PC-3 (cell line): ENCODE measurements at regions not wholly inside any gene's neighbourhood (a gene's known extent, or its start where the extent isn't known, plus 50 kb on each side); places are given as distances from the start of the nearest gene placed in this dataset.

ENCODE experiments used
- ATAC-seq: fragments of 200-7000 bp; cut with Tn5 transposase; 2 replicates; pipeline ENCODE4 v1.9.1; 2020; ENCODE audit warnings: mild to moderate bottlenecking, moderate library complexity
- BruUV-seq: library from RNA; stranded (reverse); fragments of 400-500 nt; replicated peaks from 2 replicates; lab custom pipeline; 2021; lab: Mats Ljungman, UMichigan
- CTCF ChIA-PET: fragments of 300-600 bp; sonication (Branson Sonifier 250); formaldehyde crosslinking; loops from one replicate; lab custom pipeline; 2022; ENCODE audit warnings: antibody characterized with exemption; lab: Charles Lee
- POLR2A ChIA-PET: fragments of 300-600 bp; sonication (Branson Sonifier 250); formaldehyde crosslinking; loops from one replicate; lab custom pipeline; 2022; ENCODE audit warnings: antibody characterized with exemption; ENCODE audit not compliant: unreplicated experiment; lab: Charles Lee
- DNase-seq: peaks from one replicate; pipeline ENCODE4 v3.0.0-alpha.2; 2015
- H2AFZ ChIP-seq: fragments of 300-600 bp; sonication (generic); 2 replicates; pipeline ENCODE4 v1.6.0; 2016; ENCODE audit warnings: antibody characterized with exemption, low read length
- H3F3A ChIP-seq: fragments of 300-600 bp; sonication (generic); one replicate; pipeline ENCODE4 v1.6.0; 2017; ENCODE audit warnings: antibody characterized with exemption, low read length, control low read depth, mild to moderate bottlenecking; ENCODE audit not compliant: unreplicated experiment
- H3K27ac ChIP-seq: fragments of 300-600 bp; sonication (generic); 2 replicates; pipeline ENCODE4 v1.5.1; 2016; ENCODE audit warnings: mild to moderate bottlenecking, low read length
- H3K27me3 ChIP-seq: fragments of 300-600 bp; sonication (generic); 2 replicates; pipeline ENCODE4 v1.6.1; 2016; ENCODE audit warnings: low read length, mixed read lengths
- H3K36me3 ChIP-seq: fragments of 300-600 bp; sonication (generic); 2 replicates; pipeline ENCODE4 v1.6.1; 2016; ENCODE audit warnings: low read depth, mixed run types, low read length, mixed read lengths
- H3K4me1 ChIP-seq: fragments of 300-600 bp; sonication (generic); 2 replicates; pipeline ENCODE4 v1.5.1; 2016; ENCODE audit warnings: low read length; ENCODE audit not compliant: insufficient read depth
- H3K4me2 ChIP-seq: fragments of 300-600 bp; sonication (generic); 2 replicates; pipeline ENCODE4 v1.6.0; 2016; ENCODE audit warnings: low read length
- H3K4me3 ChIP-seq: fragments of 300-600 bp; sonication (generic); 2 replicates; pipeline ENCODE4 v1.5.1; 2016; ENCODE audit warnings: mild to moderate bottlenecking, low read length, mixed read lengths
- H3K79me2 ChIP-seq: fragments of 300-600 bp; sonication (generic); 2 replicates; pipeline ENCODE4 v1.6.1; 2017; ENCODE audit warnings: low read length, mixed read lengths
- H3K9ac ChIP-seq: fragments of 300-600 bp; sonication (generic); 2 replicates; pipeline ENCODE4 v1.6.0; 2016; ENCODE audit warnings: mild to moderate bottlenecking, low read length
- H3K9me2 ChIP-seq: fragments of 300-600 bp; sonication (generic); replicated peaks from 2 replicates; pipeline ENCODE4 v1.6.1; 2016; ENCODE audit warnings: mixed run types, low read length, mixed read lengths
- H3K9me3 ChIP-seq: fragments of 300-600 bp; sonication (generic); 2 replicates; pipeline ENCODE4 v1.6.1; 2016; ENCODE audit warnings: low read length, mixed read lengths
- H4K20me1 ChIP-seq: fragments of 300-600 bp; sonication (generic); 2 replicates; pipeline ENCODE4 v1.6.1; 2016; ENCODE audit warnings: low read length, mixed read lengths
- CTCF ChIP-seq: fragments of 300-600 bp; sonication (generic); conservative IDR thresholded peaks from 2 replicates; pipeline ENCODE4 v1.5.1; 2017; ENCODE audit warnings: antibody characterized with exemption, low read depth, mild to moderate bottlenecking, low read length
- EZH2 ChIP-seq: fragments of 300-600 bp; sonication (generic); IDR thresholded peaks from one replicate; pipeline ENCODE4 v1.6.1; 2017; ENCODE audit warnings: antibody characterized with exemption, mild to moderate bottlenecking, low read length; ENCODE audit not compliant: unreplicated experiment
- EZH2phosphoT487 ChIP-seq: fragments of 300-600 bp; sonication (generic); IDR thresholded peaks from 2 replicates; pipeline ENCODE4 v1.6.1; 2018; ENCODE audit warnings: mild to moderate bottlenecking, antibody characterized with exemption, low read length, borderline replicate concordance
- intact Hi-C: fragments of 100-400 bp; cut with micrococcal nuclease; formaldehyde crosslinking; loops from 2 replicates; pipeline ENCODE4 v1.9.0; 2023

GRCh38 chr7:8314566-8314965, 52.6 kb upstream of the ICA1 start:
- Histone ChIP-seq H3K27ac (no peak overlapping the region), H3K9ac (no peak overlapping the region), H3K9me2 (no peaks in the 10 kb centered on the region), H3K4me1 (no peaks in the 10 kb centered on the region), H3K27me3 (no peaks in the 10 kb centered on the region; the same call in 1 of the 2 replicates), H3K4me3 (no peak overlapping the region), H3K79me2 (no peaks in the 10 kb centered on the region), H2AFZ (no peak overlapping the region), H3F3A (no peaks in the 10 kb centered on the region), H4K20me1 (no peaks in the 10 kb centered on the region), H3K9me3 (no peaks in the 10 kb centered on the region), H3K4me2 (no peak overlapping the region), H3K36me3 (no peaks in the 10 kb centered on the region)
- ATAC-seq = no peak
- intact Hi-C loops = no loop called here
- TF ChIP-seq EZH2phosphoT487 = no peak
- TF ChIP-seq CTCF = no peak
- TF ChIP-seq EZH2 = no peak
- no TSS peak for BruUV-seq
- DNase-seq = no peak
- ChIA-PET POLR2A (no interaction called here), CTCF (no interaction called here)

- H3K4me3 ChIP-seq = no peak overlapping the region
- H3K27ac ChIP-seq = no peak overlapping the region
- H3K9me2 ChIP-seq = no peaks in the 10 kb centered on the region
- POLR2A ChIA-PET = no interaction called here
- H3K79me2 ChIP-seq = no peaks in the 10 kb centered on the region
- H3K27me3 ChIP-seq = no peaks in the 10 kb centered on the region
- no peaks in the 10 kb centered on the region for H3K36me3 ChIP-seq
- no peak overlapping the region for H3K4me2 ChIP-seq
- no peaks in the 10 kb centered on the region for H4K20me1 ChIP-seq
- BruUV-seq = no TSS peak
- no peak for ATAC-seq
- CTCF ChIA-PET = no interaction called here
- intact Hi-C loops = no loop called here
- no peak overlapping the region for H3K9ac ChIP-seq
- H3K4me1 ChIP-seq = no peaks in the 10 kb centered on the region
- DNase-seq = no peak
- no peak for TF ChIP-seq EZH2
- TF ChIP-seq EZH2phosphoT487 = no peak
- no peak for TF ChIP-seq CTCF
- no peaks in the 10 kb centered on the region for H3K9me3 ChIP-seq
- H3F3A ChIP-seq = no peaks in the 10 kb centered on the region
- no peak overlapping the region for H2AFZ ChIP-seq
Measured at GRCh38 chr7:8319115-8319514, 57.1 kb upstream of the ICA1 start.

GRCh38 chr7:8320174-8320573, 58.2 kb upstream of the ICA1 start:
- Histone ChIP-seq H2AFZ (no peak overlapping the region), H3K27me3 (no peaks in the 10 kb centered on the region), H3K36me3 (no peaks in the 10 kb centered on the region), H3K4me2 (no peak overlapping the region), H3K9me3 (no peaks in the 10 kb centered on the region), H3K9ac (no peak overlapping the region), H3F3A (no peaks in the 10 kb centered on the region), H3K9me2 (no peaks in the 10 kb centered on the region), H3K4me3 (no peak overlapping the region), H3K79me2 (no peaks in the 10 kb centered on the region), H3K27ac (no peak overlapping the region), H3K4me1 (no peaks in the 10 kb centered on the region), H4K20me1 (no peaks in the 10 kb centered on the region)
- no peak for DNase-seq
- no TSS peak for BruUV-seq
- TF ChIP-seq EZH2phosphoT487 = no peak
- no peak for TF ChIP-seq CTCF
- no peak for TF ChIP-seq EZH2
- CTCF ChIA-PET = no interaction called here
- ATAC-seq = no peak
- intact Hi-C loops = no loop called here
- POLR2A ChIA-PET = no interaction called here
